ENCODE measurements at regions not wholly inside any gene's neighbourhood (a gene's known extent, or its start where the extent isn't known, plus 50 kb on each side); places are given as distances from the start of the nearest gene placed in this dataset.

DNA sequence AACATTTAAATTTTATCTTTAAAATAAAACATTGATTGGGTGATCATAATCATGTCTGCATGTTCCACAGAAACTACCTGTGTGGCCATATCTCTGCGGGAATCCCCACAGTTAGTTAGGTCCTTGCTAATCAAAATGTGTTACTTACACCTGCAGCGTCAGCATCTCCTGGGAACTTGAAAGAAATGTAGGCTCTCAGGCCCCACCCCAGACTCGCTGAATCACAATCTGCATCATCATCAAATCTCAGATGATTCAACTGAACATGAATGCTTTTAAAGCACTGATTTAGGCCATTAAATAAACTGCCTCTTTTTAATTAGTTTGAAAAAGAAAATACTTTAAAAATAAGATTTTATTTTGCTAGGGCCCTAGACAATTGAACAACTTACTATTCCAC is 577.8 kb downstream of the PYDC2 start:
- no peaks in the 10 kb centered on the region for H3K27me3 Mint-ChIP-seq (ENCODE audit: insufficient read depth, unreplicated experiment)
- intact Hi-C loops (cut with micrococcal nuclease; ENCODE audit: unreplicated experiment), result no loop called here
- no peak overlapping the region for H3K27ac Mint-ChIP-seq (ENCODE audit: unreplicated experiment)
- no peaks in the 10 kb centered on the region for H3K9me3 ChIP-seq
- H3K36me3 Mint-ChIP-seq (ENCODE audit: insufficient read depth, unreplicated experiment), result no peaks in the 10 kb centered on the region
- no peak overlapping the region for H3K4me3 ChIP-seq (ENCODE audit: low read depth, low read length)
- no peaks in the 10 kb centered on the region for H3K9me3 Mint-ChIP-seq (ENCODE audit: unreplicated experiment)
- CTCF ChIA-PET, result no interaction called here
- POLR2A ChIA-PET, result no interaction called here
- no peak for DNase-seq
- no peaks in the 10 kb centered on the region for H3K4me1 Mint-ChIP-seq (ENCODE audit: low read depth, unreplicated experiment)
- no peaks in the 10 kb centered on the region for H3K4me1 ChIP-seq
- H3K27me3 ChIP-seq (replicated peaks; ENCODE audit: control insufficient read depth, insufficient read depth, low read length), result no peaks in the 10 kb centered on the region
- H3K36me3 ChIP-seq (ENCODE audit: control insufficient read depth, insufficient read depth, low read length), result no peaks in the 10 kb centered on the region
- no peak for TF ChIP-seq CTCF (IDR thresholded peaks at IDR 0.05; ENCODE audit: insufficient read depth in 1 of 2, low read depth in 1 of 2, low read length in 1 of 2, severe bottlenecking in 1 of 2, unreplicated experiment in 1 of 2)
- no peak overlapping the region for H3K4me3 Mint-ChIP-seq (ENCODE audit: unreplicated experiment)
- BruUV-seq (replicated peaks), result no TSS peak

GRCh38 chr3:192039593-192039992 is 578.6 kb downstream of the PYDC2 start:
- no peaks in the 10 kb centered on the region for H3K9me3 Mint-ChIP-seq (ENCODE audit: unreplicated experiment)
- intact Hi-C loops (cut with micrococcal nuclease; ENCODE audit: unreplicated experiment), result no loop called here
- BruUV-seq (replicated peaks), result no TSS peak

GRCh38 chr3:192040282-192041043 is 579.5 kb downstream of the PYDC2 start:
- CTCF ChIA-PET, result no interaction called here
- H3K4me1 Mint-ChIP-seq (ENCODE audit: low read depth, unreplicated experiment), result no peaks in the 10 kb centered on the region
- no peaks in the 10 kb centered on the region for H3K4me1 ChIP-seq
- intact Hi-C loops (cut with micrococcal nuclease; ENCODE audit: unreplicated experiment), result no loop called here
- H3K4me3 ChIP-seq (ENCODE audit: low read depth, low read length), result no peak overlapping the region
- H3K27me3 ChIP-seq (replicated peaks; ENCODE audit: control insufficient read depth, insufficient read depth, low read length), result no peaks in the 10 kb centered on the region
- no peaks in the 10 kb centered on the region for H3K27me3 Mint-ChIP-seq (ENCODE audit: insufficient read depth, unreplicated experiment)
- DNase-seq, result no peak
- no peak overlapping the region for H3K4me3 Mint-ChIP-seq (ENCODE audit: unreplicated experiment)
- POLR2A ChIA-PET, result no interaction called here
- no peaks in the 10 kb centered on the region for H3K9me3 Mint-ChIP-seq (ENCODE audit: unreplicated experiment)
- no peaks in the 10 kb centered on the region for H3K36me3 Mint-ChIP-seq (ENCODE audit: insufficient read depth, unreplicated experiment)
- no peak for TF ChIP-seq CTCF (IDR thresholded peaks at IDR 0.05; ENCODE audit: insufficient read depth in 1 of 2, low read depth in 1 of 2, low read length in 1 of 2, severe bottlenecking in 1 of 2, unreplicated experiment in 1 of 2)
- H3K9me3 ChIP-seq, result no peaks in the 10 kb centered on the region
- H3K36me3 ChIP-seq (ENCODE audit: control insufficient read depth, insufficient read depth, low read length), result no peaks in the 10 kb centered on the region
- BruUV-seq (replicated peaks), result no TSS peak
- H3K27ac Mint-ChIP-seq (ENCODE audit: unreplicated experiment), result no peak overlapping the region

More at GRCh38 chr3:192039593-192039992, 578.6 kb downstream of the PYDC2 start:
- no peak overlapping the region for H3K4me3 ChIP-seq (ENCODE audit: low read depth, low read length)
- no peaks in the 10 kb centered on the region for H3K9me3 ChIP-seq
- no peaks in the 10 kb centered on the region for H3K36me3 Mint-ChIP-seq (ENCODE audit: insufficient read depth, unreplicated experiment)
- no peaks in the 10 kb centered on the region for H3K4me1 Mint-ChIP-seq (ENCODE audit: low read depth, unreplicated experiment)
- ChIA-PET CTCF (no interaction called here), POLR2A (no interaction called here)
- H3K4me3 Mint-ChIP-seq (ENCODE audit: unreplicated experiment), result no peak overlapping the region
- DNase-seq, result no peak
- no peaks in the 10 kb centered on the region for H3K36me3 ChIP-seq (ENCODE audit: control insufficient read depth, insufficient read depth, low read length)
- no peak overlapping the region for H3K27ac Mint-ChIP-seq (ENCODE audit: unreplicated experiment)
- H3K27me3 Mint-ChIP-seq (ENCODE audit: insufficient read depth, unreplicated experiment), result no peaks in the 10 kb centered on the region
- no peaks in the 10 kb centered on the region for H3K27me3 ChIP-seq (replicated peaks; ENCODE audit: control insufficient read depth, insufficient read depth, low read length)
- no peak for TF ChIP-seq CTCF (IDR thresholded peaks at IDR 0.05; ENCODE audit: insufficient read depth in 1 of 2, low read depth in 1 of 2, low read length in 1 of 2, severe bottlenecking in 1 of 2, unreplicated experiment in 1 of 2)
- no peaks in the 10 kb centered on the region for H3K4me1 ChIP-seq
